ENCODE measurements at regions not wholly inside any gene's neighbourhood (a gene's known extent, or its start where the extent isn't known, plus 50 kb on each side); places are given as distances from the start of the nearest gene placed in this dataset.

- TF ChIP-seq IKZF5 (CRISPR knock-in tag; IDR thresholded peaks at IDR 0.05) (peak; percentile 77), RBM22 (optimal IDR thresholded peaks at IDR 0.05; ENCODE audit: low read length) (peak; percentile 73), ZBTB38 (CRISPR knock-in tag; IDR thresholded peaks at IDR 0.05) (no peak), ATM (IDR thresholded peaks at IDR 0.05; ENCODE audit: borderline replicate concordance) (no peak), ZNF574 (CRISPR knock-in tag; IDR thresholded peaks at IDR 0.05) (no peak), BCLAF1 (IDR thresholded peaks at IDR 0.05) (no peak), ATF5 (CRISPR knock-in tag; IDR thresholded peaks at IDR 0.05; ENCODE audit: low read depth) (no peak), RNF219 (CRISPR knock-in tag; IDR thresholded peaks at IDR 0.05) (no peak), HCFC1 (IDR thresholded peaks at IDR 0.05; ENCODE audit: low read depth, low read length) (no peak), ZNF276 (CRISPR knock-in tag; IDR thresholded peaks at IDR 0.05; ENCODE audit: low read depth) (no peak), BATF2 (CRISPR knock-in tag; IDR thresholded peaks at IDR 0.05) (no peak), KMT2A (CRISPR knock-in tag; IDR thresholded peaks at IDR 0.05) (0 out of 2 replicates have a peak, but pooled peaks have one; percentile 30), NFATC3 (CRISPR knock-in tag; IDR thresholded peaks at IDR 0.05) (no peak), MXD1 (CRISPR knock-in tag; IDR thresholded peaks at IDR 0.05) (no peak), BORCS8-MEF2B (CRISPR knock-in tag; IDR thresholded peaks at IDR 0.05) (peak; percentile 40), FOSL2 (CRISPR knock-in tag; IDR thresholded peaks at IDR 0.05) (no peak)
These were observed 82.5 kb downstream of the ZNF467 start (continued) for GRCh38 chr7:149690688-149691446.

Measured in HepG2 (cell line).